ENCODE measurements at regions not wholly inside any gene's neighbourhood (a gene's known extent, or its start where the extent isn't known, plus 50 kb on each side); places are given as distances from the start of the nearest gene placed in this dataset.

- H3K27ac Mint-ChIP-seq: no peak overlapping the region
- no peaks in the 10 kb centered on the region; a peak in 1 of 7 replicates for H3K36me3 Mint-ChIP-seq (ENCODE audit: insufficient read depth in 1 of 3, low read depth in 3 of 3)
- no peaks in the 10 kb centered on the region for H3K23me2 ChIP-seq (ENCODE audit: insufficient read length, low read depth, low read length, poor library complexity, severe bottlenecking)
- H4K91ac ChIP-seq (ENCODE audit: insufficient read length, low read depth, low read length): no peak overlapping the region
- no peak overlapping the region for H3K56ac ChIP-seq (ENCODE audit: insufficient read length, low read depth, low read length)
- H3K18ac ChIP-seq (ENCODE audit: insufficient read length, low read depth, low read length): no peak overlapping the region
- no peak overlapping the region for H2BK5ac ChIP-seq (ENCODE audit: insufficient read length, low read length)
- no peaks in the 10 kb centered on the region for H3K79me2 ChIP-seq (ENCODE audit: insufficient read depth, low read length)
- H3K4ac ChIP-seq (ENCODE audit: low read depth, low read length): no peak overlapping the region
- no peak overlapping the region for H2BK12ac ChIP-seq (ENCODE audit: insufficient read length, low read depth, low read length)
- no peak overlapping the region for H4K8ac ChIP-seq (replicated peaks; ENCODE audit: insufficient read length, low read depth, low read length)
- no CpG with 5 or more reads among the region's 1 CpG for WGBS (ENCODE audit: extremely low coverage, insufficient read length, low lambda C conversion rate)
- no peak overlapping the region for H3K27ac ChIP-seq (ENCODE audit: insufficient read length, low read depth, low read length)
- no peaks in the 10 kb centered on the region for H3K79me1 ChIP-seq (ENCODE audit: insufficient read depth, low read depth, low read length, poor library complexity, severe bottlenecking)
- H4K20me1 ChIP-seq (ENCODE audit: control insufficient read depth, insufficient read depth, insufficient read length): no peaks in the 10 kb centered on the region
- no peak overlapping the region for H3K4me2 ChIP-seq (ENCODE audit: insufficient read depth, insufficient read length, low read length)
- no peak overlapping the region for H2BK20ac ChIP-seq (ENCODE audit: low read depth, low read length, poor library complexity, severe bottlenecking)
- H3K4me1 ChIP-seq (ENCODE audit: insufficient read depth, low read length): no peaks in the 10 kb centered on the region
- no peak for DNase-seq
- H3T11ph ChIP-seq (ENCODE audit: low read length): no peak overlapping the region
- no peak overlapping the region for H3K23ac ChIP-seq (ENCODE audit: insufficient read length, low read depth, low read length)
- no peaks in the 10 kb centered on the region; the same call in 1 of the 2 replicates for H3K27me3 Mint-ChIP-seq (ENCODE audit: low read depth)
- no peak overlapping the region for H2BK15ac ChIP-seq (ENCODE audit: low read depth, low read length)
- no peak overlapping the region for H4K5ac ChIP-seq (ENCODE audit: insufficient read length, low read depth, low read length)
- no peak overlapping the region for H3K9ac ChIP-seq (ENCODE audit: extremely low read depth, insufficient read length, low read length)
- H3K27me3 ChIP-seq (ENCODE audit: insufficient read depth, low read length): no peaks in the 10 kb centered on the region
- no peaks in the 10 kb centered on the region; a peak in 1 of 5 replicates for H3K9me3 Mint-ChIP-seq
- H3K4me1 Mint-ChIP-seq: no peaks in the 10 kb centered on the region
- no peak overlapping the region for H2AFZ ChIP-seq (ENCODE audit: low read length)
- no peak overlapping the region for H3K14ac ChIP-seq (ENCODE audit: insufficient read depth, low read length)
- no peaks in the 10 kb centered on the region for H3K9me3 ChIP-seq (ENCODE audit: control insufficient read depth, low read depth, low read length)
- H2BK120ac ChIP-seq (ENCODE audit: low read depth, low read length, poor library complexity, severe bottlenecking): no peak overlapping the region
- H3K4me3 Mint-ChIP-seq: no peak overlapping the region
- TF ChIP-seq CTCF (conservative IDR thresholded peaks at IDR 0.05): no peak
- H2AK5ac ChIP-seq (ENCODE audit: insufficient read length, low read length): no peak overlapping the region
Observed at GRCh38 chr3:15948388-15948787, 150.6 kb upstream of the ANKRD28 start.
